Natural killer cell (primary cell): ENCODE measurements at regions not wholly inside any gene's neighbourhood (a gene's known extent, or its start where the extent isn't known, plus 50 kb on each side); places are given as distances from the start of the nearest gene placed in this dataset.

Experiments used
- ATAC-seq, 3 donors: fragments of 150-1000 bp in 2 of 3; fragments of 200-7000 bp in 1 of 3; cut with Tn5 transposase; 1 replicate in 1 of 3; 2 replicates in 2 of 3; pipeline ENCODE4 v1.10.0; 2021; ENCODE audit warnings: mild to moderate bottlenecking in 2 of 3, moderate library complexity in 2 of 3
- DNase-seq, 2 donors: peaks; one replicate each; pipeline versions ENCODE4 v3.0.0 to v3.0.0-alpha.2; 2013 to 2021; ENCODE audit warnings: mixed read lengths in 1 of 2
- H3K27ac ChIP-seq: one replicate; pipeline ENCODE4 v1.5.1; 2013; ENCODE audit warnings: mild to moderate bottlenecking, low read length
- H3K27me3 ChIP-seq: one replicate; pipeline ENCODE4 v1.6.1; 2013; ENCODE audit warnings: low read length; ENCODE audit not compliant: control insufficient read depth, insufficient read depth
- H3K36me3 ChIP-seq: one replicate; pipeline ENCODE4 v1.6.1; 2013; ENCODE audit warnings: low read length; ENCODE audit not compliant: control insufficient read depth, insufficient read depth
- H3K4me1 ChIP-seq: one replicate; pipeline ENCODE4 v1.6.1; 2013; ENCODE audit warnings: low read length; ENCODE audit not compliant: control insufficient read depth, insufficient read depth
- H3K4me3 ChIP-seq: one replicate; pipeline ENCODE4 v1.5.1; 2013; ENCODE audit warnings: low read length
- H3K9me3 ChIP-seq: one replicate; pipeline ENCODE4 v1.6.1; 2013; ENCODE audit warnings: low read length; ENCODE audit not compliant: control insufficient read depth, insufficient read depth
- H3K27ac Mint-ChIP-seq, 2 donors: one replicate each; pipeline ENCODE4 v1.8.0; 2022; ENCODE audit warnings: mild to moderate bottlenecking in 2 of 2, mixed read lengths in 2 of 2, moderate library complexity in 1 of 2
- H3K27me3 Mint-ChIP-seq, 2 donors: one replicate each; pipeline ENCODE4 v1.8.0; 2022; ENCODE audit warnings: low read depth in 2 of 2, mixed read lengths in 2 of 2
- H3K36me3 Mint-ChIP-seq: one replicate; pipeline ENCODE4 v1.8.0; 2022; ENCODE audit warnings: mixed read lengths
- H3K4me1 Mint-ChIP-seq, 2 donors: one replicate each; pipeline ENCODE4 v1.8.0; 2022; ENCODE audit warnings: mixed read lengths in 2 of 2
- H3K4me3 Mint-ChIP-seq: one replicate; pipeline ENCODE4 v1.8.0; 2022; ENCODE audit warnings: mild to moderate bottlenecking, moderate library complexity, mixed read lengths
- H3K9me3 Mint-ChIP-seq, 2 donors: one replicate each; pipeline ENCODE4 v1.8.0; 2022; ENCODE audit warnings: mixed read lengths in 2 of 2
- WGBS: methylation state at CpG from one replicate; pipeline ENCODE4 v1.1.7; 2013; ENCODE audit warnings: missing lambda C conversion rate; ENCODE audit not compliant: insufficient coverage; 5-methylcytosine and 5-hydroxymethylcytosine counted together
- intact Hi-C: fragments of 100-400 bp; cut with micrococcal nuclease; formaldehyde crosslinking; loops from one replicate; pipeline ENCODE4 v1.14.2; 2022
- TF ChIP-seq, protein P1 (sequence below): fragments of 200-600 bp; IDR thresholded peaks from one replicate; pipeline ENCODE4 v1.8.0; 2022; ENCODE audit warnings: antibody characterized with exemption

DNA sequence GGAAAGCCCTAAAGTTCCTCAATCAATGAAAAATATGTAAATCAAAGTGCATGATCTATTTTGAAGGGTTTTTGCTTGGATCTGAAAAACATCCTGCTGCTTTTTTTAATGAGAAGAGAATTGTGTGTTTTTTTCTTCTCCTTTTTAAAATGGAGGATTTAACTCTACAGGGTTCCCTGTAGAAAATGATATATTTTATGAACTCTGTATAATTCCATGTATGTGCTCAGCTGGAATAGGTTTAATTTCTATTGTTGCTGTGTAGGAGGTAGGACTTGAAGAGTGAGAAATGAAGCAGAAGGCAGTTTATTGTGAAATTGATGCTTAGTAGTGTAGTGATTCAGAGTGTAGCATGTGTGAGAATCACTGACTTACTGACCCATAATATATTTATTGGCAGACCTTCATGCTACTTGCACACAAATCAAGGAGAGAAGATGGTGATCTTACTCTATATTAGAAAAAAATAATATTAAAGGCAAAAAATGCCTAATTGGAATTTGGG lies 286.8 kb upstream of the FSTL5 start:
- Mint-ChIP-seq H3K27me3 (no peaks in the 10 kb centered on the region), H3K27ac (no peak overlapping the region), H3K9me3 (peaks cover 3% of the 10 kb centered on the region in 2 donors), H3K4me3 (no peak overlapping the region), H3K4me1 (no peaks in the 10 kb centered on the region), H3K36me3 (no peaks in the 10 kb centered on the region)
- no peak overlapping the region for H3K27ac ChIP-seq
- H3K4me3 ChIP-seq: no peak overlapping the region
- H3K36me3 ChIP-seq: no peaks in the 10 kb centered on the region
- no peaks in the 10 kb centered on the region for H3K27me3 ChIP-seq
- intact Hi-C loops: no loop called here
- TF ChIP-seq, protein P1, sequence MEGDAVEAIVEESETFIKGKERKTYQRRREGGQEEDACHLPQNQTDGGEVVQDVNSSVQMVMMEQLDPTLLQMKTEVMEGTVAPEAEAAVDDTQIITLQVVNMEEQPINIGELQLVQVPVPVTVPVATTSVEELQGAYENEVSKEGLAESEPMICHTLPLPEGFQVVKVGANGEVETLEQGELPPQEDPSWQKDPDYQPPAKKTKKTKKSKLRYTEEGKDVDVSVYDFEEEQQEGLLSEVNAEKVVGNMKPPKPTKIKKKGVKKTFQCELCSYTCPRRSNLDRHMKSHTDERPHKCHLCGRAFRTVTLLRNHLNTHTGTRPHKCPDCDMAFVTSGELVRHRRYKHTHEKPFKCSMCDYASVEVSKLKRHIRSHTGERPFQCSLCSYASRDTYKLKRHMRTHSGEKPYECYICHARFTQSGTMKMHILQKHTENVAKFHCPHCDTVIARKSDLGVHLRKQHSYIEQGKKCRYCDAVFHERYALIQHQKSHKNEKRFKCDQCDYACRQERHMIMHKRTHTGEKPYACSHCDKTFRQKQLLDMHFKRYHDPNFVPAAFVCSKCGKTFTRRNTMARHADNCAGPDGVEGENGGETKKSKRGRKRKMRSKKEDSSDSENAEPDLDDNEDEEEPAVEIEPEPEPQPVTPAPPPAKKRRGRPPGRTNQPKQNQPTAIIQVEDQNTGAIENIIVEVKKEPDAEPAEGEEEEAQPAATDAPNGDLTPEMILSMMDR: no peak
- no peaks in the 10 kb centered on the region for H3K9me3 ChIP-seq
- no peaks in the 10 kb centered on the region for H3K4me1 ChIP-seq
- ATAC-seq: no peak
- no peak for DNase-seq

- Mint-ChIP-seq H3K27me3 (no peaks in the 10 kb centered on the region), H3K9me3 (peaks cover 14 to 17% of the 10 kb centered on the region in 2 donors), H3K36me3 (no peaks in the 10 kb centered on the region), H3K4me3 (no peak overlapping the region), H3K27ac (no peak overlapping the region), H3K4me1 (no peaks in the 10 kb centered on the region)
- DNase-seq: no peak
- Histone ChIP-seq H3K9me3 (no peaks in the 10 kb centered on the region), H3K27me3 (no peaks in the 10 kb centered on the region), H3K36me3 (no peaks in the 10 kb centered on the region), H3K27ac (no peak overlapping the region), H3K4me1 (no peaks in the 10 kb centered on the region), H3K4me3 (no peak overlapping the region)
- WGBS: 71% methylated on average over 2 of the region's 2 CpGs
- TF ChIP-seq, protein P1: no peak
- no peak for ATAC-seq
- intact Hi-C loops: no loop called here
Measured at GRCh38 chr4:162443510-162443909, 279.7 kb upstream of the FSTL5 start.

GRCh38 chr4:162442128-162442527 lies 278.3 kb upstream of the FSTL5 start:
- H3K4me3 Mint-ChIP-seq: no peak overlapping the region
- no peak overlapping the region for H3K27ac Mint-ChIP-seq
- ATAC-seq (no peak), DNase-seq (no peak)
- WGBS: 88% methylated on average over 2 of the region's 2 CpGs
- Histone ChIP-seq H3K36me3 (no peaks in the 10 kb centered on the region), H3K27ac (no peak overlapping the region), H3K4me3 (no peak overlapping the region), H3K9me3 (no peaks in the 10 kb centered on the region), H3K27me3 (no peaks in the 10 kb centered on the region), H3K4me1 (no peaks in the 10 kb centered on the region)
- TF ChIP-seq, protein P1: no peak
- H3K4me1 Mint-ChIP-seq: no peaks in the 10 kb centered on the region
- H3K9me3 Mint-ChIP-seq: peaks cover 11 to 21% of the 10 kb centered on the region in 2 donors
- no peaks in the 10 kb centered on the region for H3K36me3 Mint-ChIP-seq
- no peaks in the 10 kb centered on the region for H3K27me3 Mint-ChIP-seq
- intact Hi-C loops: no loop called here

GRCh38 chr4:162422312-162422711 lies 258.5 kb upstream of the FSTL5 start:
- H3K27ac ChIP-seq: no peak overlapping the region
- H3K36me3 Mint-ChIP-seq: peaks cover 15% of the 10 kb centered on the region
- H3K27me3 ChIP-seq: no peaks in the 10 kb centered on the region
- no peak overlapping the region for H3K4me3 ChIP-seq
- TF ChIP-seq, protein P1: no peak
- DNase-seq: no peak
- no peaks in the 10 kb centered on the region for H3K9me3 ChIP-seq
- no peak overlapping the region for H3K4me3 Mint-ChIP-seq
- no peaks in the 10 kb centered on the region for H3K4me1 ChIP-seq
- no peaks in the 10 kb centered on the region for H3K27me3 Mint-ChIP-seq
- H3K27ac Mint-ChIP-seq: no peak overlapping the region
- peaks cover 10 to 25% of the 10 kb centered on the region in 2 donors for H3K9me3 Mint-ChIP-seq
- intact Hi-C loops: no loop called here
- H3K4me1 Mint-ChIP-seq: no peaks in the 10 kb centered on the region
- no peaks in the 10 kb centered on the region for H3K36me3 ChIP-seq
- WGBS: no CpG with 5 or more reads among the region's 4 CpGs
- no peak for ATAC-seq
